ENCODE measurements at regions not wholly inside any gene's neighbourhood (a gene's known extent, or its start where the extent isn't known, plus 50 kb on each side); places are given as distances from the start of the nearest gene placed in this dataset.

- no peak for TF ChIP-seq CTCF (conservative IDR thresholded peaks at IDR 0.05)
- Mint-ChIP-seq H3K36me3 (ENCODE audit: low read depth) (no peaks in the 10 kb centered on the region), H3K4me1 (no peaks in the 10 kb centered on the region), H3K27ac (ENCODE audit: unreplicated experiment) (no peak overlapping the region), H3K9me3 (no peaks in the 10 kb centered on the region), H3K4me3 (no peak overlapping the region), H3K27me3 (ENCODE audit: low read depth) (peaks cover 12% of the 10 kb centered on the region)
- no peak for DNase-seq (ENCODE audit: low read depth, low spot score)
These were observed 245.8 kb downstream of the KCNS3 start for GRCh38 chr2:18124116-18124835.

- Mint-ChIP-seq H3K4me3 (no peak overlapping the region), H3K36me3 (ENCODE audit: low read depth) (no peaks in the 10 kb centered on the region), H3K9me3 (no peaks in the 10 kb centered on the region), H3K4me1 (no peaks in the 10 kb centered on the region), H3K27ac (ENCODE audit: unreplicated experiment) (no peak overlapping the region), H3K27me3 (ENCODE audit: low read depth) (peaks cover 11% of the 10 kb centered on the region)
- TF ChIP-seq CTCF (conservative IDR thresholded peaks at IDR 0.05), result no peak
- no peak for DNase-seq (ENCODE audit: low read depth, low spot score)
These were observed 245.1 kb downstream of the KCNS3 start for GRCh38 chr2:18123577-18123976.

GRCh38 chr2:18123211-18123570 is 244.7 kb downstream of the KCNS3 start:
- no peak overlapping the region for H3K4me3 Mint-ChIP-seq
- H3K27me3 Mint-ChIP-seq (ENCODE audit: low read depth), result peaks cover 7% of the 10 kb centered on the region
- TF ChIP-seq CTCF (conservative IDR thresholded peaks at IDR 0.05), result no peak
- H3K9me3 Mint-ChIP-seq, result no peaks in the 10 kb centered on the region
- H3K4me1 Mint-ChIP-seq, result no peaks in the 10 kb centered on the region
- no peaks in the 10 kb centered on the region for H3K36me3 Mint-ChIP-seq (ENCODE audit: low read depth)
- H3K27ac Mint-ChIP-seq (ENCODE audit: unreplicated experiment), result no peak overlapping the region
- DNase-seq (ENCODE audit: low read depth, low spot score), result no peak

- Mint-ChIP-seq H3K36me3 (ENCODE audit: low read depth) (no peaks in the 10 kb centered on the region), H3K27ac (ENCODE audit: unreplicated experiment) (no peak overlapping the region), H3K9me3 (peaks cover 2% of the 10 kb centered on the region), H3K4me1 (no peaks in the 10 kb centered on the region), H3K4me3 (no peak overlapping the region), H3K27me3 (ENCODE audit: low read depth) (peaks cover 2% of the 10 kb centered on the region)
- no peak for DNase-seq (ENCODE audit: low read depth, low spot score)
- no peak for TF ChIP-seq CTCF (conservative IDR thresholded peaks at IDR 0.05)
These were observed 244.2 kb downstream of the KCNS3 start for GRCh38 chr2:18122544-18123210.

- TF ChIP-seq CTCF (conservative IDR thresholded peaks at IDR 0.05), result no peak
- Mint-ChIP-seq H3K9me3 (peaks cover 2% of the 10 kb centered on the region), H3K4me3 (no peak overlapping the region), H3K27ac (ENCODE audit: unreplicated experiment) (no peak overlapping the region), H3K4me1 (no peaks in the 10 kb centered on the region), H3K27me3 (ENCODE audit: low read depth) (no peaks in the 10 kb centered on the region), H3K36me3 (ENCODE audit: low read depth) (no peaks in the 10 kb centered on the region)
- DNase-seq (ENCODE audit: low read depth, low spot score), result no peak
These were observed 241.4 kb downstream of the KCNS3 start for GRCh38 chr2:18119883-18120282.

All from neural crest cell (in vitro differentiated cells).